EL (cell line): ENCODE measurements at regions not wholly inside any gene's neighbourhood (a gene's known extent, or its start where the extent isn't known, plus 50 kb on each side); places are given as distances from the start of the nearest gene placed in this dataset.
A peak's percentile ranks its signal among the peaks of the same experiment; 100 is the strongest.
"Not testable (repeated sequence)": the region's sequence is repeated elsewhere in the genome, so short reads cannot be mapped to it uniquely, and the experiment has no call there.

Experiments used
- DNase-seq: peaks from one replicate; pipeline ENCODE4 v3.0.0-alpha.2; 2016

- no peak for DNase-seq
Observed at GRCh38 chr22:36088292-36088691, 59.7 kb upstream of the RBFOX2 start.

- no peak for DNase-seq
Observed at GRCh38 chr22:36087784-36088183, 59.2 kb upstream of the RBFOX2 start.

- DNase-seq = no peak
Observed at GRCh38 chr22:36086629-36087254, 58.1 kb upstream of the RBFOX2 start.

GRCh38 chr22:36086170-36086490 lies 57.5 kb upstream of the RBFOX2 start:
- DNase-seq = peak; percentile 26

GRCh38 chr22:36085476-36086169 lies 57.0 kb upstream of the RBFOX2 start:
- DNase-seq = no peak

GRCh38 chr22:36084717-36085116 lies 56.1 kb upstream of the RBFOX2 start:
- DNase-seq = no peak

GRCh38 chr22:36083056-36083455 lies 54.4 kb upstream of the RBFOX2 start:
- no peak for DNase-seq

GRCh38 chr22:36081023-36081431 lies 52.4 kb upstream of the RBFOX2 start:
- DNase-seq = peak; percentile 78

GRCh38 chr22:36080281-36080680 lies 51.7 kb upstream of the RBFOX2 start:
- not testable (repeated sequence) for DNase-seq

- no peak for DNase-seq
Observed at GRCh38 chr22:36079041-36079440, 50.4 kb upstream of the RBFOX2 start.
